Glutamatergic neuron (in vitro differentiated cells): ENCODE measurements at regions not wholly inside any gene's neighbourhood (a gene's known extent, or its start where the extent isn't known, plus 50 kb on each side); places are given as distances from the start of the nearest gene placed in this dataset.

Source experiments
- DNase-seq: peaks from one replicate; pipeline ENCODE4 v3.0.0; 2022
- H3K27ac Mint-ChIP-seq: one replicate; pipeline ENCODE4 v1.8.0; 2020; ENCODE audit warnings: mild to moderate bottlenecking, mixed read lengths, inconsistent platforms; ENCODE audit not compliant: unreplicated experiment
- H3K27me3 Mint-ChIP-seq: one replicate; pipeline ENCODE4 v1.8.0; 2020; ENCODE audit warnings: mild to moderate bottlenecking, moderate library complexity, mixed read lengths, inconsistent platforms; ENCODE audit not compliant: unreplicated experiment
- H3K36me3 Mint-ChIP-seq: one replicate; pipeline ENCODE4 v1.8.0; 2020; ENCODE audit warnings: mild to moderate bottlenecking, mixed read lengths, inconsistent platforms; ENCODE audit not compliant: unreplicated experiment
- H3K4me1 Mint-ChIP-seq: one replicate; pipeline ENCODE4 v1.8.0; 2020; ENCODE audit warnings: mild to moderate bottlenecking, low read depth, mixed read lengths, inconsistent platforms; ENCODE audit not compliant: unreplicated experiment
- H3K4me3 Mint-ChIP-seq: one replicate; pipeline ENCODE4 v1.8.0; 2020; ENCODE audit warnings: mild to moderate bottlenecking, mixed read lengths, inconsistent platforms; ENCODE audit not compliant: unreplicated experiment
- H3K9me3 Mint-ChIP-seq: one replicate; pipeline ENCODE4 v1.8.0; 2020; ENCODE audit warnings: mild to moderate bottlenecking, moderate library complexity, mixed read lengths, inconsistent platforms; ENCODE audit not compliant: unreplicated experiment
- TF ChIP-seq, protein P1 (sequence below): fragments of 200-600 bp; sonication (generic); IDR thresholded peaks from one replicate; pipeline ENCODE4 v1.5.0; 2021; ENCODE audit not compliant: partially characterized antibody, unreplicated experiment

DNA sequence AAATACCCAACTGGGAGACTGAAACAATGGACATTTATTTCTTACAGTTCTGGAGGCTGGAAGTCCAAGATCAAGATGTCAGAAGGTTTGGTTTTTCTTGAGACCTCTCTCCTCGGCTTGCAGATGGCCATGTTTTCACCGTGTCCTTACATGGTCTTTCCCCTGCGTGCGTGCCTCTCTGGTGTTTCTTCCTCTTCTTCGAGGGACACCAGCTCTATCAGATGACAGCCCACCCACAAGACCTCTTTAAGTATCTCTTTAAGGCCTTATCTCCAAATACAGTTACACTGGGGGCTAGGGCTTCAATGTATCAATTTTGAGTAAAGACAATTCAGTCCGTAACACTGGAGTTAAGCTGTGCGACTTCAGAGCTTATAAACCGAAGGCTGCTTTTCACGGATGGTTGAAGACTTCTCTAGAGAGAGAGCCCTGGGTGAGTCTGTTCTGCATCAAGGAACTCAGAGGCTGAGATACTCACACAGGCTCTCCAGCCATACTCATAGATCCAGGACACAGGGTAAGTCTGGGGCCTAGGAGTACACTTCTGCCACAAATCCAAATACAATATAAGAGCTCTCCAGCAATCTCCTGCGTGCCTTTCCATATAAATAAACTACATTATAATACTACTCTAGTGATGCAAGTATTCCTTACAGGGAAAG, 339.9 kb upstream of the PKDCC start:
- H3K36me3 Mint-ChIP-seq: no peaks in the 10 kb centered on the region

DNA sequence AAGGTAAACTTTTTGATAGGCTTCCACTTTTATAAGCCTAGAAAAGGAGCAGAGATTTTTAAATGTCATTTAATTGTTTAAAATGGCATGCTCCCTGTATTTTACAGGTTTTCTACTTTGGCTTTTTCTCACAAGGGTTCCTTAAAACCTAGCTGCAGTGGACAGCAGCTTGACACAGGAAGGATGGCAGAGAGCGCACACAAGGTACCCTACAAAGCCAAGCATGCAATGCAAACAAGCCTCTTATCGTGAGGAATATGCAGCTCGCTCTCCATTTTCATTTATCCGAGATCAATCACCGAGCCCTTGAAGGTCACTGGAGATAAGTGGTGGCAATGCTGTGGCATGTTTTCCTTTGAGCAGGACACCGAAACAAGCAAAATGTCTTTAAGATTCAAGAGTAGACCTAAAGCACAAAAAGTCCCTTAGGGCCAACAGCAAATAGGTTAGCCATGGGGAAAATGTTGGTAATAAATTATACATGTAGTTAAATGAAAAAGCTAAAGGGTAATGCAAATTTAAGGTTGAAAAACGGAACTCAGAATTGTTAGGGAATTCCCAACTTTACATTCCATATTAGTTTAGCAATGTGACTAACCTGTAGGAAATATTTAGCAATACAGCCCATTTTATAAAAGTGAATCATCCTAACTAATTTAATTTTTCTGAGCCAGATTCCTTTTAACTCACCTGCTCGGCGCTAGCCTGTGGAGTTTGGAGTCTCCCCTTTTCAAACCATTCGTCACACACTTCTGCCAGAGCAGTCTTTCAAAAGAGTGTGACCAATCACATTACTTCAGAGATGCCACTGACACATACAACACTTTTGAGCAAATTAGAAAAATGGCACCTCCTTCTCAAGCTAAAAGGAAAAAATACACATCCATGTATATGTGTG, 337.9 kb upstream of the PKDCC start:
- H3K27me3 Mint-ChIP-seq: peaks cover 2% of the 10 kb centered on the region
- no peaks in the 10 kb centered on the region for H3K9me3 Mint-ChIP-seq
- H3K4me3 Mint-ChIP-seq: no peak overlapping the region
- H3K4me1 Mint-ChIP-seq: no peaks in the 10 kb centered on the region
- no peaks in the 10 kb centered on the region for H3K36me3 Mint-ChIP-seq
- no peak for DNase-seq
- H3K27ac Mint-ChIP-seq: no peak overlapping the region
- TF ChIP-seq, protein P1, sequence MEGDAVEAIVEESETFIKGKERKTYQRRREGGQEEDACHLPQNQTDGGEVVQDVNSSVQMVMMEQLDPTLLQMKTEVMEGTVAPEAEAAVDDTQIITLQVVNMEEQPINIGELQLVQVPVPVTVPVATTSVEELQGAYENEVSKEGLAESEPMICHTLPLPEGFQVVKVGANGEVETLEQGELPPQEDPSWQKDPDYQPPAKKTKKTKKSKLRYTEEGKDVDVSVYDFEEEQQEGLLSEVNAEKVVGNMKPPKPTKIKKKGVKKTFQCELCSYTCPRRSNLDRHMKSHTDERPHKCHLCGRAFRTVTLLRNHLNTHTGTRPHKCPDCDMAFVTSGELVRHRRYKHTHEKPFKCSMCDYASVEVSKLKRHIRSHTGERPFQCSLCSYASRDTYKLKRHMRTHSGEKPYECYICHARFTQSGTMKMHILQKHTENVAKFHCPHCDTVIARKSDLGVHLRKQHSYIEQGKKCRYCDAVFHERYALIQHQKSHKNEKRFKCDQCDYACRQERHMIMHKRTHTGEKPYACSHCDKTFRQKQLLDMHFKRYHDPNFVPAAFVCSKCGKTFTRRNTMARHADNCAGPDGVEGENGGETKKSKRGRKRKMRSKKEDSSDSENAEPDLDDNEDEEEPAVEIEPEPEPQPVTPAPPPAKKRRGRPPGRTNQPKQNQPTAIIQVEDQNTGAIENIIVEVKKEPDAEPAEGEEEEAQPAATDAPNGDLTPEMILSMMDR: no peak

More for the DNA sequence above, 339.9 kb upstream of the PKDCC start:
- no peak overlapping the region for H3K27ac Mint-ChIP-seq
- H3K4me1 Mint-ChIP-seq: no peaks in the 10 kb centered on the region
- no peaks in the 10 kb centered on the region for H3K9me3 Mint-ChIP-seq
- no peaks in the 10 kb centered on the region for H3K27me3 Mint-ChIP-seq
- no peak overlapping the region for H3K4me3 Mint-ChIP-seq
- DNase-seq: no peak
- TF ChIP-seq, protein P1: no peak

DNA sequence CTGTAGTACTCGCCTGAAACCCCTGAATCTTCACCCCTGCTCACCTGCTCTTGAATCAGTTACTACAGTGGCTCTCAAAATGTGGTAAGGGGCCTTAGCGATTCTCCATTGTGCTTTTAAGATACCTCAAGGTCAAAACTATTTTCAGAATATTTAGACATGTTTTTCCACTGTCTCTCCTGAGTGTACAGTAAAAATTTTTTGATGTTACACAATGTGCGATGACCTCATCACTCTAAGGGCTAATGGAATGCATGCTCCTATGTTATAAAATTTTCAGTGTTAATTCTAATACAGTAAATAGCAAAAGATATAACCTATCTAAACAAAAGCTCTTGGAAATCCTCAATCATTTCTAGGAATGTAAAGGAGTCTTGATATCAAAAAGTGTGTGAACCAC, 336.9 kb upstream of the PKDCC start:
- Mint-ChIP-seq H3K36me3 (no peaks in the 10 kb centered on the region), H3K27ac (no peak overlapping the region), H3K27me3 (peaks cover 2% of the 10 kb centered on the region), H3K4me1 (no peaks in the 10 kb centered on the region), H3K9me3 (no peaks in the 10 kb centered on the region), H3K4me3 (no peak overlapping the region)
- TF ChIP-seq, protein P1: no peak
- no peak for DNase-seq

DNA sequence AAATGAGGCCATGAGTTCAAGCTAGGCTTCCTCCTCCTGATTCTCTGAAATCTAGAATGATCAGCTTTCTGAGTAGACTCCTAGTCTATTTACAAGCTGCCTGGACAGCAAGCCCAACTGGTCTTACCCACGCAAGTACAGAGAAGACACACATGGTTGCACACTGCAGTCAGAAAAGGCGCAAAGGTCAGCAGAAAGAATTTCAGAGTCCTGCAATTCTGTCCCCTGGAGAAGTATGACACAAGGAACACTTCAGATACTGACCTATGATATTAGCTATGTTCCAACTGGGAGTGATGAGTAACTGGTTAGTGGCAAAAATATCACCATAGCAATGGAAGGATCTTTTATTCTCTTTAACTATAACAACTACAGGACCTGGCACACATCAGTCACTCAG, 336.1 kb upstream of the PKDCC start:
- Mint-ChIP-seq H3K27me3 (peaks cover 2% of the 10 kb centered on the region), H3K27ac (no peak overlapping the region), H3K36me3 (no peaks in the 10 kb centered on the region), H3K4me3 (no peak overlapping the region), H3K4me1 (no peaks in the 10 kb centered on the region), H3K9me3 (no peaks in the 10 kb centered on the region)
- DNase-seq: no peak
- TF ChIP-seq, protein P1: no peak

DNA sequence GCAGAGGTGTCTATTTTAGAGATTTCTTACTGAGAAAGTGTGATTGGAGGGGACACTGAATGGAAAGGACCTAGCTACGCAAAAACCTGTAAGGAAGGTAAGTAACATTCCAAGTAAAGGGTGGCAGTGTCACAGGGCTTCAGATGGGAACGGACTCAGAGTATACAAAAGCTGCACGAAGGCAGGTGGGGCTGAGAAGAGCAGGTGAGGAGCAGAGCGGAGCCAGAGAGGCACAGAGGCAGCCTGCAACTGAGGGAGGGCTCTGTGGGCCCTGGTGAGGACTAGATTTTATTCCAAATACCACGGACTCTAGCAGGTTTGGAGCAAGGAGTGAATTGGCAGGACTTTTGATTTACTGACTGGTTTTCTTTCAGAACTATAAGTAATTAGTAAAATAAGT, 331.3 kb upstream of the PKDCC start:
- TF ChIP-seq, protein P1: no peak
- H3K36me3 Mint-ChIP-seq: no peaks in the 10 kb centered on the region
- H3K27ac Mint-ChIP-seq: no peak overlapping the region
- no peak overlapping the region for H3K4me3 Mint-ChIP-seq
- H3K9me3 Mint-ChIP-seq: no peaks in the 10 kb centered on the region
- H3K4me1 Mint-ChIP-seq: no peaks in the 10 kb centered on the region
- no peak for DNase-seq
- peaks cover 2% of the 10 kb centered on the region for H3K27me3 Mint-ChIP-seq
